Immature natural killer cell (primary cell): ENCODE measurements at regions not wholly inside any gene's neighbourhood (a gene's known extent, or its start where the extent isn't known, plus 50 kb on each side); places are given as distances from the start of the nearest gene placed in this dataset.
"Not testable (repeated sequence)": the region's sequence is repeated elsewhere in the genome, so short reads cannot be mapped to it uniquely, and the experiment has no call there.

Source experiments
- DNase-seq, 3 donors: peaks; one replicate each; pipeline ENCODE4 v3.0.0; 2022; ENCODE audit warnings: mixed read lengths in 1 of 3
- H3K27ac Mint-ChIP-seq, 6 donors: one replicate each; pipeline ENCODE4 v1.8.0; 2020; ENCODE audit warnings: mixed read lengths in 6 of 6, mild to moderate bottlenecking in 5 of 6, inconsistent platforms in 4 of 6, moderate library complexity in 3 of 6
- H3K27me3 Mint-ChIP-seq, 3 donors: one replicate each; pipeline ENCODE4 v1.8.0; 2020 to 2021; ENCODE audit warnings: low read depth in 3 of 3, mild to moderate bottlenecking in 3 of 3, mixed read lengths in 3 of 3, moderate library complexity in 3 of 3, inconsistent platforms in 1 of 3
- H3K36me3 Mint-ChIP-seq, 3 donors: one replicate each; pipeline ENCODE4 v1.8.0; 2020; ENCODE audit warnings: mixed read lengths in 3 of 3, inconsistent platforms in 2 of 3, mild to moderate bottlenecking in 2 of 3
- H3K4me1 Mint-ChIP-seq, 2 donors: one replicate each; pipeline ENCODE4 v1.8.0; 2020; ENCODE audit warnings: inconsistent platforms in 2 of 2, mild to moderate bottlenecking in 2 of 2, mixed read lengths in 2 of 2, moderate library complexity in 1 of 2
- H3K4me3 Mint-ChIP-seq, 5 donors: one replicate each; pipeline ENCODE4 v1.8.0; 2020; ENCODE audit warnings: mild to moderate bottlenecking in 5 of 5, mixed read lengths in 5 of 5, inconsistent platforms in 3 of 5, moderate library complexity in 3 of 5
- H3K9me3 Mint-ChIP-seq, 6 donors: one replicate each; pipeline ENCODE4 v1.8.0; 2020; ENCODE audit warnings: mild to moderate bottlenecking in 6 of 6, mixed read lengths in 6 of 6, inconsistent platforms in 4 of 6, moderate library complexity in 3 of 6

GRCh38 chr10:60496181-60496580 lies 106.5 kb upstream of the ANK3 start:
- Mint-ChIP-seq H3K27me3 (peaks cover 0 to 2% (median 0%) of the 10 kb centered on the region in 3 donors), H3K9me3 (peaks cover 0 to 3% (median under 1%) of the 10 kb centered on the region in 6 donors), H3K27ac (no peak overlapping the region), H3K4me3 (no peak overlapping the region), H3K4me1 (no peaks in the 10 kb centered on the region), H3K36me3 (no peaks in the 10 kb centered on the region)
- DNase-seq, result no peak

- Mint-ChIP-seq H3K4me1 (no peaks in the 10 kb centered on the region), H3K9me3 (peaks cover 0 to under 1% (median 0%) of the 10 kb centered on the region in 6 donors), H3K27ac (no peak overlapping the region), H3K27me3 (peaks cover 0 to 2% (median 0%) of the 10 kb centered on the region in 3 donors), H3K4me3 (no peak overlapping the region), H3K36me3 (no peaks in the 10 kb centered on the region)
- DNase-seq, result no peak
These were observed 105.8 kb upstream of the ANK3 start for GRCh38 chr10:60495338-60496055.

- Mint-ChIP-seq H3K4me1 (no peaks in the 10 kb centered on the region), H3K36me3 (no peaks in the 10 kb centered on the region), H3K9me3 (peaks cover 0 to 3% (median 0%) of the 10 kb centered on the region in 6 donors), H3K4me3 (no peak overlapping the region), H3K27me3 (peaks cover 0 to 2% (median 0%) of the 10 kb centered on the region in 3 donors), H3K27ac (no peak overlapping the region)
- DNase-seq, result no peak
These were observed 105.1 kb upstream of the ANK3 start for GRCh38 chr10:60494774-60495173.

- DNase-seq, result no peak
- no peak overlapping the region for H3K27ac Mint-ChIP-seq
- no peak overlapping the region for H3K4me3 Mint-ChIP-seq
- H3K4me1 Mint-ChIP-seq, result no peaks in the 10 kb centered on the region
- H3K9me3 Mint-ChIP-seq, result peaks cover 0 to 3% (median under 1%) of the 10 kb centered on the region in 6 donors
- no peaks in the 10 kb centered on the region for H3K36me3 Mint-ChIP-seq
- peaks cover 0 to 2% (median 0%) of the 10 kb centered on the region in 3 donors for H3K27me3 Mint-ChIP-seq
These were observed 101.5 kb upstream of the ANK3 start for GRCh38 chr10:60491162-60491561.

- no peak overlapping the region for H3K27ac Mint-ChIP-seq
- DNase-seq, result no peak
- peaks cover 0 to 2% (median 0%) of the 10 kb centered on the region in 3 donors for H3K27me3 Mint-ChIP-seq
- peaks cover 0 to 4% (median 1%) of the 10 kb centered on the region in 6 donors for H3K9me3 Mint-ChIP-seq
- H3K4me1 Mint-ChIP-seq, result no peaks in the 10 kb centered on the region
- no peaks in the 10 kb centered on the region for H3K36me3 Mint-ChIP-seq
- H3K4me3 Mint-ChIP-seq, result no peak overlapping the region
These were observed 100.3 kb upstream of the ANK3 start for GRCh38 chr10:60490013-60490412.

GRCh38 chr10:60488111-60488669 lies 98.5 kb upstream of the ANK3 start:
- Mint-ChIP-seq H3K4me1 (no peaks in the 10 kb centered on the region), H3K27ac (no peak overlapping the region)

GRCh38 chr10:60487543-60487942 lies 97.9 kb upstream of the ANK3 start:
- no peaks in the 10 kb centered on the region for H3K36me3 Mint-ChIP-seq
- H3K9me3 Mint-ChIP-seq, result peaks cover 0 to 4% (median 1%) of the 10 kb centered on the region in 6 donors
- H3K4me3 Mint-ChIP-seq, result no peak overlapping the region
- H3K27ac Mint-ChIP-seq, result no peak overlapping the region
- no peak for DNase-seq
- H3K27me3 Mint-ChIP-seq, result peaks cover 0 to 2% (median 0%) of the 10 kb centered on the region in 3 donors
- H3K4me1 Mint-ChIP-seq, result no peaks in the 10 kb centered on the region

More at GRCh38 chr10:60488111-60488669, 98.5 kb upstream of the ANK3 start:
- DNase-seq, result no peak
- H3K9me3 Mint-ChIP-seq, result peaks cover 0 to 4% (median 1%) of the 10 kb centered on the region in 6 donors
- no peak overlapping the region for H3K4me3 Mint-ChIP-seq
- peaks cover 0 to 2% (median 0%) of the 10 kb centered on the region in 3 donors for H3K27me3 Mint-ChIP-seq
- H3K36me3 Mint-ChIP-seq, result no peaks in the 10 kb centered on the region

GRCh38 chr10:60485025-60485424 lies 95.3 kb upstream of the ANK3 start:
- Mint-ChIP-seq H3K36me3 (no peaks in the 10 kb centered on the region), H3K4me3 (no peak overlapping the region), H3K4me1 (no peaks in the 10 kb centered on the region), H3K27me3 (no peaks in the 10 kb centered on the region), H3K9me3 (peaks cover 0 to 4% (median 0%) of the 10 kb centered on the region in 6 donors), H3K27ac (no peak overlapping the region)
- no peak for DNase-seq

GRCh38 chr10:60480865-60481563 lies 91.3 kb upstream of the ANK3 start:
- H3K27ac Mint-ChIP-seq, result no peak overlapping the region
- H3K36me3 Mint-ChIP-seq, result no peaks in the 10 kb centered on the region
- H3K27me3 Mint-ChIP-seq, result no peaks in the 10 kb centered on the region

GRCh38 chr10:60479305-60480020 lies 89.8 kb upstream of the ANK3 start:
- Mint-ChIP-seq H3K4me1 (no peaks in the 10 kb centered on the region), H3K4me3 (no peak overlapping the region), H3K27ac (no peak overlapping the region), H3K9me3 (no peaks in the 10 kb centered on the region), H3K36me3 (no peaks in the 10 kb centered on the region), H3K27me3 (no peaks in the 10 kb centered on the region)
- no peak for DNase-seq

More at GRCh38 chr10:60480865-60481563, 91.3 kb upstream of the ANK3 start:
- no peak for DNase-seq
- Mint-ChIP-seq H3K9me3 (peaks cover 0 to 3% (median 0%) of the 10 kb centered on the region in 6 donors), H3K4me1 (no peaks in the 10 kb centered on the region), H3K4me3 (no peak overlapping the region)

GRCh38 chr10:60476451-60476850 lies 86.8 kb upstream of the ANK3 start:
- Mint-ChIP-seq H3K9me3 (no peaks in the 10 kb centered on the region), H3K4me1 (no peaks in the 10 kb centered on the region), H3K27ac (no peak overlapping the region), H3K36me3 (peaks cover 0 to 3% (median 0%) of the 10 kb centered on the region in 3 donors), H3K27me3 (no peaks in the 10 kb centered on the region), H3K4me3 (no peak overlapping the region)
- no peak for DNase-seq

- Mint-ChIP-seq H3K9me3 (no peaks in the 10 kb centered on the region), H3K4me3 (no peak overlapping the region), H3K4me1 (no peaks in the 10 kb centered on the region), H3K27me3 (no peaks in the 10 kb centered on the region), H3K27ac (no peak overlapping the region), H3K36me3 (peaks cover 0 to 3% (median 0%) of the 10 kb centered on the region in 3 donors)
- no peak for DNase-seq
These were observed 83.9 kb upstream of the ANK3 start for GRCh38 chr10:60473557-60473956.

- H3K4me1 Mint-ChIP-seq, result no peaks in the 10 kb centered on the region
- no peak overlapping the region for H3K4me3 Mint-ChIP-seq
- DNase-seq, result no peak
- peaks cover 0 to 4% (median 0%) of the 10 kb centered on the region in 6 donors for H3K9me3 Mint-ChIP-seq
- no peaks in the 10 kb centered on the region for H3K27me3 Mint-ChIP-seq
- H3K27ac Mint-ChIP-seq, result no peak overlapping the region
- peaks cover 0 to 3% (median 0%) of the 10 kb centered on the region in 3 donors for H3K36me3 Mint-ChIP-seq
These were observed 80.4 kb upstream of the ANK3 start for GRCh38 chr10:60470091-60470490.

- not testable (repeated sequence) for H3K4me1 Mint-ChIP-seq, H3K27ac Mint-ChIP-seq, H3K36me3 Mint-ChIP-seq, DNase-seq, H3K27me3 Mint-ChIP-seq, H3K9me3 Mint-ChIP-seq, H3K4me3 Mint-ChIP-seq
These were observed 79.5 kb upstream of the ANK3 start for GRCh38 chr10:60469147-60469546.
